Suprapubic skin (tissue), 3 donors: ENCODE measurements at regions not wholly inside any gene's neighbourhood (a gene's known extent, or its start where the extent isn't known, plus 50 kb on each side); places are given as distances from the start of the nearest gene placed in this dataset.

ENCODE experiments used
- POLR2AphosphoS5 ChIP-seq, 3 donors: sonication (generic); formaldehyde crosslinking; IDR thresholded peaks; one replicate each; pipeline ENCODE4 v1.6.1; 2017; ENCODE audit warnings: antibody characterized with exemption in 3 of 3
- TF ChIP-seq, protein P1 (sequence below), 2 donors: fragments of 200-600 bp in 1 of 2; fragments of 450-650 bp in 1 of 2; sonication (generic) in 1 of 2; IDR thresholded peaks; one replicate each; pipeline ENCODE4 v1.5.1; 2016 to 2019; ENCODE audit warnings: antibody characterized with exemption in 2 of 2, mild to moderate bottlenecking in 1 of 2, moderate library complexity in 1 of 2

DNA sequence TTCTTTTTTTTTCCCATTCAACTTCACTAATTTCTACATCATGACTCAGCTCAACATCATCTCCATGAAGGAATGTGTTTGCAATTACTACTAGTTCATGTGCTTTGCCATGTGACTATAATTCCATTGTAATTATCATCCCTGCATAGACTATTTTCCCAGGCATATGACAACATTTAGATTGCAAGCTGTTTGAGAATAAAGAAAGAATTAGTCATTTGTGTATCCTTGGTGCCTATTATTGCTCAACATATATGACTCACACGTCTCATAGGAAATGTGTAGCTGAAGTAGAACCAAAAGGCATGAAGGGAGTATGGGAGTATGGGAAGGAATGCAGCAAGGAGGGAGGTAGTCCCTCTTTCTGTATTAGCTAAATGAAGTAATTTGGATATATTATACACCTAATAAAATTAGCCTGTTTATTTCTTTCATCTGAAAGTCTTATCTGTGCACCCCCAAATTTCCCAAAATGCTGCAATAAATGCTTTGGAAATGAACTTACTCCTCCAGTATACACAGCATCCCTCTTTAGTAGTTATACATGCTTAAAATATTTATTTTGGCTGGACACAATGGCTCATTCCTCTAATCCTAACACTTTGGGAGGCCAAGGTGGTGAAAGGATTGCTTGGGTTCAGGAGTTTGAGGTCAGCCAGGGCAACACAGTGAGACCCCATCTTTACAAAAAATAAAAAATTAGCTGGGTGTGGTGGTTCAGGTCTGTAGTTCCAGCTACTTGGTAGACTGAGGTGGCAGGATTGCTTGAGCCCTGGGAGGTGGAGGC lies 316.9 kb upstream of the ADGRL4 start:
- TF ChIP-seq POLR2AphosphoS5 (IDR thresholded peaks at IDR 0.05), result no peak
- TF ChIP-seq, protein P1, sequence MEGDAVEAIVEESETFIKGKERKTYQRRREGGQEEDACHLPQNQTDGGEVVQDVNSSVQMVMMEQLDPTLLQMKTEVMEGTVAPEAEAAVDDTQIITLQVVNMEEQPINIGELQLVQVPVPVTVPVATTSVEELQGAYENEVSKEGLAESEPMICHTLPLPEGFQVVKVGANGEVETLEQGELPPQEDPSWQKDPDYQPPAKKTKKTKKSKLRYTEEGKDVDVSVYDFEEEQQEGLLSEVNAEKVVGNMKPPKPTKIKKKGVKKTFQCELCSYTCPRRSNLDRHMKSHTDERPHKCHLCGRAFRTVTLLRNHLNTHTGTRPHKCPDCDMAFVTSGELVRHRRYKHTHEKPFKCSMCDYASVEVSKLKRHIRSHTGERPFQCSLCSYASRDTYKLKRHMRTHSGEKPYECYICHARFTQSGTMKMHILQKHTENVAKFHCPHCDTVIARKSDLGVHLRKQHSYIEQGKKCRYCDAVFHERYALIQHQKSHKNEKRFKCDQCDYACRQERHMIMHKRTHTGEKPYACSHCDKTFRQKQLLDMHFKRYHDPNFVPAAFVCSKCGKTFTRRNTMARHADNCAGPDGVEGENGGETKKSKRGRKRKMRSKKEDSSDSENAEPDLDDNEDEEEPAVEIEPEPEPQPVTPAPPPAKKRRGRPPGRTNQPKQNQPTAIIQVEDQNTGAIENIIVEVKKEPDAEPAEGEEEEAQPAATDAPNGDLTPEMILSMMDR (IDR thresholded peaks at IDR 0.05), result no peak
